Forelimb muscle (tissue), 1 donor: ENCODE measurements at regions not wholly inside any gene's neighbourhood (a gene's known extent, or its start where the extent isn't known, plus 50 kb on each side); places are given as distances from the start of the nearest gene placed in this dataset.

Experiments used
- DNase-seq: peaks from one replicate; pipeline ENCODE4 v3.0.0-alpha.2; 2013; ENCODE audit warnings: low read depth

DNA sequence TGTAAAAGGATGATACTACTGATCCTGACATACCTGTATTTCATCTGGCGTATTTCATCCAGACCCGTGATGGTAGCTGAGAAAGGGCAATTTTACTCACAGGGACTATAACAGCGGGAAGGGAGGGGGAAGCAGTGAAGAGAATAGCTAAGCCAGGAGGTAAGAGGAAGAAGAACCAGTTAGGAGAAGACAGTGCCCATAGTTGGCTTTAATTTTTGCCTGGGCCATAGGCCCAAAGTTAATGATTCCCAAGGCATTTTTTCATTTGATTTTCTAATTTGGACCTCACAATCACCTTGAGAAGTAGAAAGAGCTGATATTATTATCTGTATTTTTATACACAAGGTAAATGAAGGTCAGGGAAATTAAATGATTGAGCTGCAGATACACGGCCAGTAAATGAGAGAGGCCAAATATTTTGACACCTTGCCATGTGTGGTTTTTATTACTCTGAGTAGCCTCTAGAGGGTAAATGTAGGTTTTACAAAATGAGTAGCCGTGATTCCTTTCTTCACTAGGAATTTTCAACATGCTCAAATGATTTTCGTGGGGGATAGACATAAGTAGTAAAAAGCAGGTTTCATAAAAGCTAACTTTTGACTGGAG, 382.2 kb downstream of the FUT8 start:
- no peak for DNase-seq

- DNase-seq = no peak
Measured at GRCh38 chr14:65798216-65798615, 385.7 kb downstream of the FUT8 start.

DNA sequence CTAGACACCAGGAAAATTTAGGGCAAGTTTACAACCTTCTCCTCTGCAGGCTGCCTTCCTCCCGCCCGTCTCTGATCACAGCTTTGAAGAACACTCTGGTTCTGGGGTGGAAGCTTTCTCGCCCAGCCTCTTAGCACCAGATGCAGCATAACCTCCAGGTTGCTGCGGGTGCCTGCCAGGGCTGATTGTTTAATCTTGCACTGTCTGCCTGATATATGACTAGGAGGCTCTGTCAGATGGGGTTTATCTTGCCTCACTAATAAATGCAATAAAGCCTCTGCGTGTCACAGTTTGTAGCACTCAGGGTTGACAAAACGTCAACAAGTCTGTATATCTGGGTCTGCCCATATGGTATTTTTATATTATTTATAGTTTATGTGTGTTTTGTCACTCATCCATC, 388.2 kb downstream of the FUT8 start:
- DNase-seq = no peak

- DNase-seq = no peak
Measured at GRCh38 chr14:65802196-65802595, 389.7 kb downstream of the FUT8 start.

DNA sequence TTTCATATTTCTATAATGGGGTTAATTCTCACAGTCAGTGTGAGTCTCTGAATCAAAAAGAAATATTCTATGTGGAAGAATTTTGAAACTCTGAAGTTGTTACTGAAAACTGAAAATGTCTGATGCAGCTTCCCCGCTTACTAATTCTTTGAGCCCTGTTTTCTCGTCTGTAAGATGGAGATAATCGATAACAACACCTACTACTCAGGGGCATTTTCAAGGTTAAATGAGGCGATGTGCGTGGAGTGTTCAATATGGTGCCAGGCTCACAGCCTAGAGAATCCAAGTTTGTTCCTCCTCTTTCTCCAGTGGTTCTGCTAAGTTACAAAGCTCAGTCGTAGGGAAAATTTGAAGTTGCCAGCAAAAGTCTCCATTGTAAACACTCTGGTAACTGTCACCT, 391.4 kb downstream of the FUT8 start:
- no peak for DNase-seq

GRCh38 chr14:65804439-65805112, 392.0 kb downstream of the FUT8 start:
- DNase-seq = no peak

DNA sequence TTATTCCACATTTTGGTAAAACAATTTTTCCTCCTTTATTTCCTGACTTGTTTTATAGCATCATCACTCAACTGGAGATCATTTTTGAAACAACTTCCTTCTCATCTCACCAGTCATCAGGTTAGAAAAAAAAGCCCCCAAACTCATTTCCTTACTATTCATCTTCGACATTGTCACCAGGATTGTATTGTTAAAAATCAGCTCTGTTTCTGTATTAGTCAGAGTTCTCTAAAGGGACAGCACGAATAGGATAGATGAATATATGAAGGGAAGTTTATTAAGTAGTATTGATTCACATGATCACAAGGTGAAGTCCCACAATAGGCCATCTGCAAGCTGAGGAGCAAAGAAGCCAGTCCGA, 392.6 kb downstream of the FUT8 start:
- no peak for DNase-seq

DNA sequence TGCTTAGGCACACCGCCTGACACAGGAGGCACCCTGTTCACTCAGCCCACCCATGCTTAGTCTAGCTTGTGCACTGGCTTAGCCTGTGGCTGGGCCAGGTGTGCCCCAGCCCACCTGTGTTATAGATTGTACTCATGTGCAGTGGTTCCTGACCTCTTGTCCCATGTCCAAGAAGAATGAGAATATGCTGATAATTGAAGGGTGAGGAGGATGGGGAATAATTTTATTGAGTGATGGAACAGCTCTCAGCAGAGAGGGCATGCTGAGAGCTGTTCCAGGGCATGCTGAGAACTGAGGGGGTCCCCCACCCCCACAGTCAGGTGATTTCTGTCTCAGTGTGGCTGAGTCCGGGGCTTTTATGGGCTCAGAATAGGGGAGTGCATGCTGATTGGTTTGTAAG, 395.9 kb downstream of the FUT8 start:
- DNase-seq = no peak

DNA sequence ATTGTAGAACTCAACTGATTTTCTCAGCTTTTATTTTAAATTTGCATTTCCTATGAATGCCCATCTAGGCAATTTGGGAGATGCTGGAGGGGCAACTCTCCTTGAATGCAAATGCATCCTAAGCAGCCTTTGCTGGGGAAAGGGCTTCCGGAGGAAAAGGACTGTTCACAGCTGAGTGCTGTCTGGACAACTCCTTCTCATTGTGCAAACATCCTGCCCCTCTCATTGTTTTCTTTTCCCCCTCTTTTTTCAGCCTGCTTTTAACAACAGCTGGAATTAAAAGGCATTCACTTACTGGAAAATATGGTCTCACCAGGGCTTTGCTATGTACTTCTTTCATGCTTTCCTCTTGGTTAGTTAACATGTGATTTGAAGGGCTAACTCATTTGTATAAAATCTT, 397.8 kb downstream of the FUT8 start:
- DNase-seq = no peak

DNA sequence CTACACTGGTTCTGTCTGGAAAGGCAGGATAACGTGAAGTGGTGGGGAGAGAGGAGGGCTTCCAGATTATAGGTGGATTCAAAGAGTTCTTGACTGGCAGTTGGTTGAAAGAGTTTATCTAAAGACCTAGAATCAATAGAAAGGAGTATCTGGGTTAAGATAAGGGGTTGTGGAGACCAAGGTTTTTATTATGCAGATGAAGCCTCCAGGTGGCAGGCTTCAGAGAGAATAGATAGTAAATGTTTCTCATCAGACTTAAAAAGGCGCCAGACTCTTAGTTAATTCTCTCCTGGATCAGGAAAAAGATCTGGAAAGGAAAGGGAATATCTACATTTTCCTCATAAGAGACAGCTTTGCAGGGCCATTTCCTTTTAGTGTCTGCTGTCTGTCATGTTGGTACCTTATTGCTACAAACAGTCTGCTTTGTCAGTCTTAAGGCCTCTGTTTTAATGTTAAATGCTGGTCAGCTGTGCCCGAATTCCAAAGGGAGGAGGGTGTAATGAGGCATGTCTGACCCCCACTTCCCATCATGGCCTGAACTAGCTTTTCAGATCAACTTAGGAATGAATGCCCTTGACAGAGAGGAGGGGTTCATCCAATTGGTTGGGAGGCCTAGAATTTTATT, 401.3 kb downstream of the FUT8 start:
- DNase-seq = no peak

DNA sequence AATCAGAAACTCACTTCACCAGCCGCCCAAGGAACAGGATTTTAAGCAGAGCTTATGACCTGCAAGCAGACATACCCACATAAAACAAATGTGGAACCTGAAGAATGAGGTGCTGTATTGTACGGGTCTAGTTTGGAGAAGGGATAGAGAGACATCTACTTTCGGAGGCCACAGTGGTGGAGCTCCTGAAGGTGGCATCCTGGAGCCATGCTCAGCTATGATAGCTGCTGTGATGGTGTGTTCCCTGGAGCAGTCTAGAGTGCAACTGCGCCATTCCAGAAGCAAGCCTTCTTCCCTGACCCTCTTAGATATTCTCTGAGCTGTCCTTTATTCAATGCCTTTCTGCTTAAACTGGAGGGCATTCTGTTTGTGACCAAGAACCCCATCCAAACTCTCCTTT, 402.6 kb downstream of the FUT8 start:
- no peak for DNase-seq

GRCh38 chr14:65817011-65817410, 404.5 kb downstream of the FUT8 start:
- DNase-seq = no peak

- DNase-seq = no peak
Measured at GRCh38 chr14:65819569-65819968, 407.0 kb downstream of the FUT8 start.

DNA sequence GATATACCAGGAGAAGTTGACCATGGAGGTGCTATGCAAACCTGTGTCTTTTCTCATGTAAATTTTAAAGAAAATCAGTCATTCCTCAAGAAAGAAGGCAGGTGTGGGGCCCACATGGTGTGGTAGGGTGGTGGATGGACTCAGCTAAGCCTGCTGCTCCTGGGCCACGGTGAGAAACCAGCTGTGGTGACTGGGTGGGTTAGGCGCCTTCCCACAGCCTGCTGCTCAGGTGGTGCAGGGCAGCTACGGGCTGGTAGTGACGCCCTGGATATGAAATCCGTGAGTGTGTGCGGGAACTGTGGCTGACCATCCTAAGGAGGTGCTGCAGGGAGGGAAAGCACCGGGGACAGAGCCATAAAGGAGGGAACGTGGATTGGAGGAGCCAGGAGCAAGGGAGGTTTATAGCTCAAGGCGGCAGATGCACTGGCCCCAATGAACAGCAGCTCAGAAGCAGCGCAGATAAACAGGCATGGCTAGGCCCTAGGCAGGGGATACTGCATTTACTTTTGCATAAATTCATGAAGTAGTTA, 408.8 kb downstream of the FUT8 start:
- no peak for DNase-seq

DNA sequence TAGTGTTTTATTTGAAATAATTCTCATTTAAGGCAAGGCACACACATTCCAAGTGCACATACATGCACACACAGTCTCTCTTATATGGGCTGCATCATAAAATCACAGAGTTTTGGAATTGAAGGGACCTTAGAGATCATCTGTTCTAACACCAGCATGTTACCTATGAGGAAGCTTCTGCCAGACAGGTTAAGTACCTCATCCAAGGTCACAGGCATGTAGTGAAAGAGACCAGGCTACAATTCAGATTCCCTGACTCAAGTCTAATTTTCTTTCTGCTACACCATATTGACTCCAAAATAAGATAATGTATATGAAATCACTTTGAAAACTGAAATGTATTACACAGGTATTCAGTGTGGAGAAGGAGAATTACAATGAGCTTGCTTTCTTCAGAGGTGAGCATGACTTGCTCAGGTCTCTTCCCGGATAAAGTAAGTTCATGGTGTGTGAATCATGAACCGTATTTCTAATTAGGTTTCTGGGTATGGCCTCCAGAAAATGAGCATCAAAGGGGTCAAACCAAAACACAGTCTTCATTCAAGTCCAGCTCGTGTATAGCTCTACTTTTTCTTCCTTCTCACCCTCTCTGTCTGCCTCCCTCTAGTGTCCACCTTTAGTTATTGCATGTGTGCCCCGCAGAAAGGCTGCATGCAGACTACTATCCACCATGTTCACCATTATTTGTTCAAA, 411.9 kb downstream of the FUT8 start:
- peak; percentile 24 for DNase-seq

DNA sequence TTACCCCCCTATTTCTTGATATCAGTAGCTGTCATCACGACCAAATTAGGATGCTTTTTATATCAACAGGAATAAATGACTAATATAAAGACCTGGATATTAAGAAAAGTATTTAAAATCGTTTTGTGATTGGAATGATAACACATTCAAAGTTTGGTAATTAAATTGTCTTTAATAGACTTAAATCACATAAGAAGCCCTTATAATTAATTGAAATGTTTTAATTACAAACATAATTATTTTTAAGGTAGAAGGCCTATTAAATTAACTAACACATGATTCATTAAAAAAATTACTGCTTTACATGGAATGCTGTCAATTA, 412.4 kb downstream of the FUT8 start:
- no peak for DNase-seq

DNA sequence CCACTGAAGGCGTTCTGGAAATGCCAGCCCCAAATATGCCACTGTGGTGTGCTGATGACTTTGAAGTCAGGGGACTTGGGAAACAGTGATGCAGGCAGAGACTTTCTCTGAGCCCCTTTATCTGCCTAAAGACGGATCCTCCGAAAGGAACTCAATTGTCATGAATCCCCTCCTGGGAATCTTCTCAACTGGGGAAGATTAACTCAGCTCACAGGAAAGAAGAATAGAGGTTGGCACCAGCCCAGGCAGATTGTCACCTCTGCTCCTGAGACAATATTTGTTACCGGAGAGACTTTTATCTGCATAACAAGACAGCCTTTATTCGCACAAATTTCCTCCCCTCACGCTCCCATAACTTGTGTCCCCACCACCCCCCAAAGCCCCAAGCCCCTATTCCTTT, 414.4 kb downstream of the FUT8 start:
- no peak for DNase-seq

- DNase-seq = no peak
Measured at GRCh38 chr14:65827520-65827919, 415.0 kb downstream of the FUT8 start.

DNA sequence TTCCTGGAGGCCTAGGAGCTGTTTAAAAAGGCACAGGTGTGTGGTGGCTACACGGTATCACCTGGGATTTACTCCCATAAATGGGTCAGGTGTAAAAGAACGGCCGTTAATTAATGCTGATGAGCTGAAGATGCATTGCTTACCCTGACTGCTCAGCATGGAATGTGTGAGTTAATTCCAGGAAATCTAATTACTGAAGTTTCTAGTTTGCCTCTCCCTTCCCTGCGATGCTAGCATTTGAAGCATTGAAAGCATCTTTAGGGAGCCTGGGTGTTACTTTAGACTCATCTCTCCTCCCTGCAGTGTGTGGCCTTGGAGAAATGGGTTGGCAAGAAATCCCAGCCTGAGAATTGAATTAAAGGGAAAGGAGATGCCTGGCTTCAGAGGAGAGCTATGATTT, 415.9 kb downstream of the FUT8 start:
- no peak for DNase-seq

DNA sequence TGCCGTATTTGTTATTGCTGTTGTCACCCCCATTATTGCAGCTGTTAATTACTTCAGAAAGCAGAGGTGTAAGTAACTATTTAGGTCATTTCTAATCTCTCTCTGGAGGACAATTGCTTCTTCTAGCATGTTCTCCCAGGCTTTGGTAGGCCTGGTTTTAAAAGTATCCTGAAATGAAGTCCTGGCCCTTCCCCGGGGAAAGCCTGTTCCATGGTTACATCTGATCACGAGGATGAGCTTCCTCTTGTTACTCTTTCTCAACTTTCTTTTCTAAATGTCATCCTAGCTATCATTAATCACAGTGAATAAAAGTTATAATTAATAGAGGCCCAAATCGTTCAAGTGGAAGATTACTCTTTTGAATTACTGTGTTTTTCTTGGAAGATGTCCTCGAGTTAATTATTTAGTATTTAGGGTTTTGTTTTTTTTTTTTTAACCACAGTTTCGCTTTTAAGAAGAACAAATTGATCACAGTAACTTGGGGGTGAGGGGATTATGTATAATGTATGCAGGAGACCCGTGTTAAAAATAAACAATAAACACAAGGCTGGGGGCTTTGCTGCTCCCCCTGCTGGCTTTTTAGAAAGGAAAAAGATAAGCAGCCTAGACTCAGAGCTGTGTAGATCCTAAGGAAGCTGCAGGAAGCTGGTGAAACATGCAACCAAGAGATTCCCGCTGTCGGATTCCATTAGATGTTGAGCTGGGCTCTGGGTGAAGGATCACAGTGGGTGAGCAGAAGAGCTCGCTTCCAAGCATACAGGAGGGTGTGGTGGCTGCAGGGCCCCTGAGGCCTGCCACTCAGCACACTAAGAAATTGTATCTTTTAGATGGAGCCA, 420.1 kb downstream of the FUT8 start:
- no peak for DNase-seq

GRCh38 chr14:65833267-65833880, 420.8 kb downstream of the FUT8 start:
- DNase-seq = no peak

- no peak for DNase-seq
Measured at GRCh38 chr14:65834051-65834450, 421.5 kb downstream of the FUT8 start.
